Astrocyte (in vitro differentiated cells and primary cell): ENCODE measurements at regions not wholly inside any gene's neighbourhood (a gene's known extent, or its start where the extent isn't known, plus 50 kb on each side); places are given as distances from the start of the nearest gene placed in this dataset.
"Not testable (repeated sequence)": the region's sequence is repeated elsewhere in the genome, so short reads cannot be mapped to it uniquely, and the experiment has no call there.

Source experiments
- DNase-seq: peaks from one replicate; pipeline ENCODE4 v3.0.0-alpha.2; 2010; ENCODE audit warnings: low read depth
- FAIRE-seq: peaks from 2 replicates; lab custom pipeline; 2011; peaks lifted over from hg19 to GRCh38; lab: Jason Lieb, UNC
- H2AFZ ChIP-seq: 2 replicates; pipeline ENCODE4 v1.6.0; 2012; ENCODE audit warnings: low read depth, low read length, inconsistent platforms
- H3K27ac ChIP-seq: 2 replicates; pipeline ENCODE4 v1.5.1; 2011; ENCODE audit warnings: low read depth, low read length, inconsistent platforms
- H3K27me3 ChIP-seq: 2 replicates; pipeline ENCODE4 v1.6.0; 2011; ENCODE audit warnings: low read length, inconsistent platforms; ENCODE audit not compliant: insufficient read depth
- H3K36me3 ChIP-seq: 2 replicates; pipeline ENCODE4 v1.5.1; 2011; ENCODE audit warnings: low read length, inconsistent platforms; ENCODE audit not compliant: insufficient read depth
- H3K4me1 ChIP-seq: 2 replicates; pipeline ENCODE4 v1.5.1; 2011; ENCODE audit warnings: low read length, inconsistent platforms; ENCODE audit not compliant: insufficient read depth
- H3K4me2 ChIP-seq: 2 replicates; pipeline ENCODE4 v1.6.0; 2012; ENCODE audit warnings: low read length, inconsistent platforms
- H3K4me3 ChIP-seq: 2 replicates; pipeline ENCODE4 v1.5.1; 2011; ENCODE audit warnings: low read depth, mild to moderate bottlenecking, low read length, inconsistent platforms; ENCODE audit not compliant: insufficient read depth
- H3K79me2 ChIP-seq: 2 replicates; pipeline ENCODE4 v1.6.0; 2012; ENCODE audit warnings: mild to moderate bottlenecking, low read length, inconsistent platforms; ENCODE audit not compliant: insufficient read depth
- H3K9ac ChIP-seq: 2 replicates; pipeline ENCODE4 v1.6.0; 2012; ENCODE audit warnings: mild to moderate bottlenecking, low read length, inconsistent platforms
- H3K9me3 ChIP-seq: 2 replicates; pipeline ENCODE4 v1.5.1; 2012; ENCODE audit warnings: low read depth, mild to moderate bottlenecking, low read length, inconsistent platforms; ENCODE audit not compliant: insufficient read depth
- H4K20me1 ChIP-seq: 2 replicates; pipeline ENCODE4 v1.6.0; 2012; ENCODE audit warnings: low read length, inconsistent platforms; ENCODE audit not compliant: insufficient read depth
- H3K27ac Mint-ChIP-seq: one replicate; pipeline ENCODE4 v1.8.0; 2021; ENCODE audit warnings: mild to moderate bottlenecking, mixed read lengths; ENCODE audit not compliant: unreplicated experiment
- H3K27me3 Mint-ChIP-seq: one replicate; pipeline ENCODE4 v1.8.0; 2021; ENCODE audit warnings: low read depth, mixed read lengths; ENCODE audit not compliant: unreplicated experiment
- H3K36me3 Mint-ChIP-seq: one replicate; pipeline ENCODE4 v1.8.0; 2021; ENCODE audit warnings: low read depth, mixed read lengths; ENCODE audit not compliant: unreplicated experiment
- H3K4me1 Mint-ChIP-seq: one replicate; pipeline ENCODE4 v1.8.0; 2021; ENCODE audit warnings: low read depth, mixed read lengths; ENCODE audit not compliant: unreplicated experiment
- H3K4me3 Mint-ChIP-seq: one replicate; pipeline ENCODE4 v1.8.0; 2021; ENCODE audit warnings: mild to moderate bottlenecking, moderate library complexity, mixed read lengths; ENCODE audit not compliant: unreplicated experiment
- H3K9me3 Mint-ChIP-seq: one replicate; pipeline ENCODE4 v1.8.0; 2021; ENCODE audit warnings: mild to moderate bottlenecking, mixed read lengths; ENCODE audit not compliant: unreplicated experiment
- EZH2 ChIP-seq: IDR thresholded peaks from 2 replicates; pipeline ENCODE4 v1.6.1; 2012; ENCODE audit warnings: mild to moderate bottlenecking, low read length, inconsistent platforms; ENCODE audit not compliant: insufficient read depth
- TF ChIP-seq, protein P1 (sequence below): IDR thresholded peaks from 2 replicates; pipeline ENCODE4 v1.5.1; 2011; ENCODE audit warnings: low read depth, mild to moderate bottlenecking, inconsistent platforms, low read length, moderate library complexity; ENCODE audit not compliant: insufficient read depth

- H3K4me1 Mint-ChIP-seq = peaks cover 15% of the 10 kb centered on the region
- Histone ChIP-seq H3K36me3 (no peaks in the 10 kb centered on the region), H3K9ac (no peak overlapping the region), H3K27me3 (no peaks in the 10 kb centered on the region), H4K20me1 (no peaks in the 10 kb centered on the region), H3K9me3 (no peaks in the 10 kb centered on the region), H3K4me2 (peak overlapping the region; percentile 2), H2AFZ (no peak overlapping the region), H3K79me2 (no peaks in the 10 kb centered on the region), H3K4me3 (no peak overlapping the region), H3K4me1 (peaks cover 10% of the 10 kb centered on the region), H3K27ac (peak overlapping the region; percentile 31)
- FAIRE-seq (peak; percentile 99), DNase-seq (peak; percentile 58)
- H3K27ac Mint-ChIP-seq = no peak overlapping the region
- TF ChIP-seq, protein P1, sequence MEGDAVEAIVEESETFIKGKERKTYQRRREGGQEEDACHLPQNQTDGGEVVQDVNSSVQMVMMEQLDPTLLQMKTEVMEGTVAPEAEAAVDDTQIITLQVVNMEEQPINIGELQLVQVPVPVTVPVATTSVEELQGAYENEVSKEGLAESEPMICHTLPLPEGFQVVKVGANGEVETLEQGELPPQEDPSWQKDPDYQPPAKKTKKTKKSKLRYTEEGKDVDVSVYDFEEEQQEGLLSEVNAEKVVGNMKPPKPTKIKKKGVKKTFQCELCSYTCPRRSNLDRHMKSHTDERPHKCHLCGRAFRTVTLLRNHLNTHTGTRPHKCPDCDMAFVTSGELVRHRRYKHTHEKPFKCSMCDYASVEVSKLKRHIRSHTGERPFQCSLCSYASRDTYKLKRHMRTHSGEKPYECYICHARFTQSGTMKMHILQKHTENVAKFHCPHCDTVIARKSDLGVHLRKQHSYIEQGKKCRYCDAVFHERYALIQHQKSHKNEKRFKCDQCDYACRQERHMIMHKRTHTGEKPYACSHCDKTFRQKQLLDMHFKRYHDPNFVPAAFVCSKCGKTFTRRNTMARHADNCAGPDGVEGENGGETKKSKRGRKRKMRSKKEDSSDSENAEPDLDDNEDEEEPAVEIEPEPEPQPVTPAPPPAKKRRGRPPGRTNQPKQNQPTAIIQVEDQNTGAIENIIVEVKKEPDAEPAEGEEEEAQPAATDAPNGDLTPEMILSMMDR = no peak
- no peak for TF ChIP-seq EZH2
- H3K27me3 Mint-ChIP-seq = no peaks in the 10 kb centered on the region
- no peaks in the 10 kb centered on the region for H3K9me3 Mint-ChIP-seq
- H3K4me3 Mint-ChIP-seq = no peak overlapping the region
- H3K36me3 Mint-ChIP-seq = no peaks in the 10 kb centered on the region
Observed at GRCh38 chrX:13216139-13216538, 103.7 kb downstream of the ATXN3L start.

DNA sequence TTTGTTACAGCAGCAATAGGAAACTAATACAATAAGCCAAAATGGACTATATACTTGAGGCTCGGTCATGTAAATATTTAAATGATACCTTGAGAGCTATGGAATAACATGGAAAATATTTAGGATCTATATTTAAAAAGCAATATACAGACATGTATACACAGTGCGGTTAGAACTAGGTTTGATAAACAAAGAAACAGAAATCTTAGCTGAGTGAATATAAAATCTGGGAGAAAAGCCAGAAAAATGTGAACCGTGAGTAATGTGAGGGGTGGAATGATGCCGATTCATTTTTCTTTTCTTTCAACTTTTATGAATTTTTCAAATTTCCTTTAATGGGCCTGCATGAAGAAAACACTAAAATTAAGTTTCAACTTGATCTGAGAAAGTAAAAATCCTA is 104.1 kb downstream of the ATXN3L start:
- no peaks in the 10 kb centered on the region for H3K9me3 ChIP-seq
- H3K27me3 ChIP-seq = no peaks in the 10 kb centered on the region
- H3K4me3 Mint-ChIP-seq = no peak overlapping the region
- H3K4me3 ChIP-seq = no peak overlapping the region
- no peak overlapping the region for H2AFZ ChIP-seq
- no peaks in the 10 kb centered on the region for H3K79me2 ChIP-seq
- peak overlapping the region; percentile 31 for H3K27ac ChIP-seq
- peak overlapping the region; percentile 2 for H3K4me2 ChIP-seq
- FAIRE-seq = no peak
- no peaks in the 10 kb centered on the region for H4K20me1 ChIP-seq
- peaks cover 11% of the 10 kb centered on the region for H3K4me1 Mint-ChIP-seq
- no peaks in the 10 kb centered on the region for H3K36me3 ChIP-seq
- no peaks in the 10 kb centered on the region for H3K36me3 Mint-ChIP-seq
- no peaks in the 10 kb centered on the region for H3K27me3 Mint-ChIP-seq
- H3K27ac Mint-ChIP-seq = no peak overlapping the region
- TF ChIP-seq, protein P1 = no peak
- TF ChIP-seq EZH2 = no peak
- H3K9ac ChIP-seq = no peak overlapping the region
- H3K4me1 ChIP-seq = peaks cover 7% of the 10 kb centered on the region
- DNase-seq = peak; percentile 47
- no peaks in the 10 kb centered on the region for H3K9me3 Mint-ChIP-seq

- H3K79me2 ChIP-seq = no peaks in the 10 kb centered on the region
- no peaks in the 10 kb centered on the region for H3K36me3 Mint-ChIP-seq
- H3K9me3 ChIP-seq = no peaks in the 10 kb centered on the region
- H4K20me1 ChIP-seq = no peaks in the 10 kb centered on the region
- no peak overlapping the region for H3K4me3 ChIP-seq
- H3K27me3 Mint-ChIP-seq = no peaks in the 10 kb centered on the region
- H3K9me3 Mint-ChIP-seq = no peaks in the 10 kb centered on the region
- peaks cover 5% of the 10 kb centered on the region for H3K4me1 Mint-ChIP-seq
- H3K27me3 ChIP-seq = no peaks in the 10 kb centered on the region
- no peak overlapping the region for H2AFZ ChIP-seq
- FAIRE-seq = peak; percentile 67
- H3K27ac ChIP-seq = no peak overlapping the region
- H3K4me2 ChIP-seq = no peak overlapping the region
- H3K4me3 Mint-ChIP-seq = no peak overlapping the region
- H3K27ac Mint-ChIP-seq = peak overlapping the region; percentile 75
- H3K9ac ChIP-seq = no peak overlapping the region
- H3K36me3 ChIP-seq = no peaks in the 10 kb centered on the region
- H3K4me1 ChIP-seq = no peaks in the 10 kb centered on the region
- DNase-seq = no peak
- TF ChIP-seq EZH2 = no peak
- TF ChIP-seq, protein P1 = no peak
Observed at GRCh38 chrX:13212191-13212651, 107.6 kb downstream of the ATXN3L start.

- H3K4me2 ChIP-seq, H3K27ac ChIP-seq, H3K4me3 Mint-ChIP-seq, H3K9me3 Mint-ChIP-seq, H3K36me3 ChIP-seq, H3K4me1 ChIP-seq, H3K27me3 ChIP-seq, H3K9ac ChIP-seq, H3K4me1 Mint-ChIP-seq, H2AFZ ChIP-seq, H3K4me3 ChIP-seq, H3K27ac Mint-ChIP-seq, FAIRE-seq, H3K27me3 Mint-ChIP-seq, H4K20me1 ChIP-seq, H3K79me2 ChIP-seq, H3K9me3 ChIP-seq, DNase-seq, H3K36me3 Mint-ChIP-seq: not testable (repeated sequence)
Observed at GRCh38 chrX:13210142-13210541, 109.7 kb downstream of the ATXN3L start.
